A549 (cell line): ENCODE measurements at regions not wholly inside any gene's neighbourhood (a gene's known extent, or its start where the extent isn't known, plus 50 kb on each side); places are given as distances from the start of the nearest gene placed in this dataset.

Experiments
- ATAC-seq, 2 experiments: fragments of 200-7000 bp in 1 of 2; fragments of >200 bp in 1 of 2; cut with Nextera tagmentation in 1 of 2; cut with Tn5 transposase in 1 of 2; 3 replicates each; pipeline versions ENCODE4 v1.8.0 to v1.9.1; 2018 to 2020; ENCODE audit warnings: mild to moderate bottlenecking in 1 of 2, moderate library complexity in 1 of 2
- CTCF ChIA-PET: fragments of 300-600 bp; sonication (Branson Sonifier 250); formaldehyde crosslinking; extraction: SDS; loops from one replicate; lab custom pipeline; 2021; ENCODE audit warnings: antibody characterized with exemption, inconsistent platforms; lab: Yijun Ruan, JAX
- POLR2A ChIA-PET: fragments of 350-600 bp; formaldehyde crosslinking; extraction: SDS; loops from one replicate; lab custom pipeline; 2021; ENCODE audit warnings: antibody characterized with exemption, inconsistent platforms; lab: Yijun Ruan, JAX
- DNase-seq, 2 experiments: peaks; one replicate each; pipeline versions ENCODE4 v3.0.0 to v3.0.0-alpha.2; 2011 to 2016; ENCODE audit warnings: low read depth in 1 of 2, low spot score in 1 of 2
- FAIRE-seq: peaks from 2 replicates; lab custom pipeline; 2011; peaks lifted over from hg19 to GRCh38; lab: Jason Lieb, UNC
- H3K27ac ChIP-seq, 2 experiments: fragments of >200 bp; sonication (Bioruptor Twin); formaldehyde crosslinking; 3 replicates each; pipeline ENCODE4 v1.5.1; 2016 to 2017
- H3K4me1 ChIP-seq: fragments of >200 bp; sonication (Bioruptor Twin); formaldehyde crosslinking; 3 replicates; pipeline ENCODE4 v1.6.1; 2016
- H3K4me2 ChIP-seq: fragments of >200 bp; sonication (Bioruptor Twin); formaldehyde crosslinking; 3 replicates; pipeline ENCODE4 v1.6.1; 2016
- H3K4me3 ChIP-seq: fragments of >200 bp; sonication (Bioruptor Twin); formaldehyde crosslinking; 3 replicates; pipeline ENCODE4 v1.5.1; 2016
- H3K9me3 ChIP-seq: fragments of >200 bp; sonication (Bioruptor Twin); formaldehyde crosslinking; 3 replicates; pipeline ENCODE4 v1.6.1; 2016
- BHLHE40 ChIP-seq: IDR thresholded peaks from 2 replicates; pipeline ENCODE4 v1.6.1; 2012; ENCODE audit warnings: low read depth, low read length, inconsistent platforms
- EHMT2 ChIP-seq: fragments of 200-600 bp; sonication (generic); IDR thresholded peaks from 2 replicates; pipeline ENCODE4 v1.6.1; 2016; ENCODE audit warnings: antibody characterized with exemption, low read depth, mild to moderate bottlenecking, moderate library complexity
- EP300 ChIP-seq, 2 experiments: fragments of >200 bp; sonication (Bioruptor Twin); formaldehyde crosslinking; IDR thresholded peaks; 2 replicates in 1 of 2; 3 replicates in 1 of 2; pipeline ENCODE4 v1.6.1; 2016 to 2017
- FOSL2 ChIP-seq, 2 experiments: fragments of 450-650 bp in 1 of 2; fragments of >200 bp in 1 of 2; sonication (Bioruptor Twin) in 1 of 2; formaldehyde crosslinking; IDR thresholded peaks; 2 replicates each; pipeline versions ENCODE4 v1.5.0 to v1.6.1; 2016 to 2020; ENCODE audit warnings: mild to moderate bottlenecking in 1 of 2, moderate library complexity in 1 of 2
- GATA3 ChIP-seq: IDR thresholded peaks from 2 replicates; pipeline ENCODE4 v1.6.1; 2012; ENCODE audit warnings: borderline replicate concordance
- HEYL ChIP-seq: fragments of 250-450 bp; sonication (Bioruptor Pico); IDR thresholded peaks from 2 replicates; pipeline ENCODE4 v1.8.0; 2021; ENCODE audit warnings: mild to moderate bottlenecking, moderate library complexity
- HOXA7 ChIP-seq: fragments of 250-450 bp; sonication (Bioruptor Pico); IDR thresholded peaks from 2 replicates; pipeline ENCODE4 v1.5.0; 2020; ENCODE audit warnings: mild to moderate bottlenecking, moderate library complexity
- JUN ChIP-seq, 2 experiments: fragments of >200 bp; sonication (Bioruptor Twin); formaldehyde crosslinking; IDR thresholded peaks; 2 replicates in 1 of 2; 3 replicates in 1 of 2; pipeline ENCODE4 v1.6.1; 2016 to 2017
- KDM1A ChIP-seq: fragments of 200-600 bp; sonication (generic); IDR thresholded peaks from 2 replicates; pipeline ENCODE4 v1.6.1; 2016; ENCODE audit warnings: low read depth, mild to moderate bottlenecking
- KDM5A ChIP-seq: fragments of 200-600 bp; sonication (generic); IDR thresholded peaks from 2 replicates; pipeline ENCODE4 v1.6.1; 2016; ENCODE audit warnings: antibody characterized with exemption, mild to moderate bottlenecking
- MAZ ChIP-seq: fragments of 150-350 bp; IDR thresholded peaks from 2 replicates; pipeline ENCODE4 v1.6.1; 2014; ENCODE audit warnings: antibody characterized with exemption, low read depth, low read length, borderline replicate concordance
- NFE2L2 ChIP-seq: fragments of 150-350 bp; conservative IDR thresholded peaks from 2 replicates; pipeline ENCODE4 v1.6.1; 2014; ENCODE audit warnings: low read length
- PHF8 ChIP-seq: fragments of 200-600 bp; sonication (generic); IDR thresholded peaks from 2 replicates; pipeline ENCODE4 v1.6.1; 2016; ENCODE audit warnings: low read depth, mild to moderate bottlenecking, antibody characterized with exemption, moderate library complexity, borderline replicate concordance
- POLR2A ChIP-seq: IDR thresholded peaks from 2 replicates; pipeline ENCODE4 v1.6.1; 2012; ENCODE audit warnings: mild to moderate bottlenecking, low read length
- RCOR1 ChIP-seq: fragments of 150-350 bp; IDR thresholded peaks from 2 replicates; pipeline ENCODE4 v1.6.1; 2014; ENCODE audit warnings: antibody characterized with exemption, low read length, low read depth
- TP53 ChIP-seq: fragments of 250-450 bp; sonication (Bioruptor Pico); IDR thresholded peaks from 2 replicates; pipeline ENCODE4 v1.5.0; 2021; ENCODE audit warnings: mild to moderate bottlenecking, moderate library complexity
- ZNF302 ChIP-seq: fragments of 250-450 bp; sonication (Bioruptor Pico); IDR thresholded peaks from 2 replicates; pipeline ENCODE4 v1.9.0; 2021; ENCODE audit warnings: inconsistent platforms, mild to moderate bottlenecking, moderate library complexity
- ZSCAN20 ChIP-seq: fragments of 250-450 bp; sonication (Bioruptor Pico); IDR thresholded peaks from 2 replicates; pipeline ENCODE4 v1.8.0; 2022; ENCODE audit warnings: mild to moderate bottlenecking, moderate library complexity
- WGBS: methylation state at CpG from one replicate; pipeline ENCODE4 v1.1.6; 2017; ENCODE audit errors: missing lambda C conversion rate; 5-methylcytosine and 5-hydroxymethylcytosine counted together
- TF ChIP-seq, protein P1 (sequence below): fragments of 200-600 bp; sonication (generic); IDR thresholded peaks from 2 replicates; pipeline ENCODE4 v1.6.1; 2016; ENCODE audit warnings: antibody characterized with exemption, mild to moderate bottlenecking, moderate library complexity

DNA sequence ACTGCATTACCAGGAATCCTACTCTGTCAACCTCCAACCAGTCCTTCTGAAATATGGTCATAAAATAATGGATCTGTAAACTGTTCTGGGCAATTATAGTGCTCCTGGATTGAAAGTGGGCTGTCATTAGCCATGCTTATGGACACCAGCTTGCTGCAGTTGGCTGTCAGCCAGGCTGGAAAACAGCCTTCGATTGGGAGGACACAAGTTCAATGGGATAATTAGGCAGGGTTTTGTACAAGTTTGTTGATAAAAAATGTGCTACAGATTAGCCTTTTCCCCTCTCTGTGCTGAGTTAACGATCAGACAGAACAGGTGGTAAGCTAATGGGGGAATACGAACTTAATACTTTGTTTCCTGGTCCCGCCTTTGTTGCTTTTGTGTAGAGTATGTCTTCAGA, 413.9 kb downstream of the DUSP10 start:
- no peak for TF ChIP-seq ZNF302
- no peak for TF ChIP-seq EP300 (IDR thresholded peaks at IDR 0.05)
- TF ChIP-seq MAZ, result no peak
- TF ChIP-seq KDM1A, result no peak
- no peak for TF ChIP-seq NFE2L2
- no peak for TF ChIP-seq ZSCAN20
- no peak for TF ChIP-seq RCOR1
- TF ChIP-seq KDM5A, result no peak
- no peak for TF ChIP-seq GATA3
- TF ChIP-seq HEYL (CRISPR knock-in tag), result no peak
- TF ChIP-seq HOXA7 (CRISPR knock-in tag), result no peak
- TF ChIP-seq POLR2A, result no peak
- DNase-seq, result no peak

DNA sequence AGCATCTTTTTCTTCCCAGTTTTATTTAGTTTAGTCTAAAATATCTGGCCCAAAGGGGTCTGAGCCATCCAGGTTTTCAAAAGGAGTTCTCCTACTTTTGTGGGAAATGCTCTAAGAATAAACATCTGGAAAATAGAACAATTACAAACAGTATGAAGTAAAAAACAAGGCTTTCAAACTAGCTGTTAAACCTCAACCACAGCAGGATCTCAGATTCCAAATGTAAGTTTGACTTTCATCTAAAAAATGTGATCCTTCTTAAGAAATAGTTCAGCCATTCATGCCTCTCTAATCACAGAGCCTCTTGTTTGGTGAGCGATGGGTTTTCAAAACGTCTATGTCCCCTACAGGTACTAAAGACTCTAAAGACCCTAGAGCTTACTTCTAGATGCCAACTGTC, 413.5 kb downstream of the DUSP10 start:
- ChIA-PET CTCF (no interaction called here), POLR2A (no interaction called here)
- H3K4me3 ChIP-seq, result no peak overlapping the region
- DNase-seq (no peak), FAIRE-seq (no peak), ATAC-seq (no peak)
- no peak overlapping the region for H3K27ac ChIP-seq
- H3K4me2 ChIP-seq, result no peak overlapping the region
- no peaks in the 10 kb centered on the region for H3K4me1 ChIP-seq
- TF ChIP-seq TP53, result no peak
- TF ChIP-seq JUN (IDR thresholded peaks at IDR 0.05), result no peak
- 0 out of 3 replicates have a peak, but pooled peaks cover 9% of the 10 kb centered on the region for H3K9me3 ChIP-seq
- WGBS, result 63% methylated on average over 2 of the region's 2 CpGs

More for the DNA sequence above, 413.9 kb downstream of the DUSP10 start:
- 34% methylated on average over 4 of the region's 4 CpGs for WGBS
- FAIRE-seq, result no peak
- Histone ChIP-seq H3K4me1 (no peaks in the 10 kb centered on the region), H3K4me3 (no peak overlapping the region), H3K27ac (no peak overlapping the region), H3K9me3 (0 out of 3 replicates have a peak, but pooled peaks cover 9% of the 10 kb centered on the region), H3K4me2 (no peak overlapping the region)
- POLR2A ChIA-PET, result no interaction called here
- CTCF ChIA-PET, result no interaction called here
- no peak for ATAC-seq

DNA sequence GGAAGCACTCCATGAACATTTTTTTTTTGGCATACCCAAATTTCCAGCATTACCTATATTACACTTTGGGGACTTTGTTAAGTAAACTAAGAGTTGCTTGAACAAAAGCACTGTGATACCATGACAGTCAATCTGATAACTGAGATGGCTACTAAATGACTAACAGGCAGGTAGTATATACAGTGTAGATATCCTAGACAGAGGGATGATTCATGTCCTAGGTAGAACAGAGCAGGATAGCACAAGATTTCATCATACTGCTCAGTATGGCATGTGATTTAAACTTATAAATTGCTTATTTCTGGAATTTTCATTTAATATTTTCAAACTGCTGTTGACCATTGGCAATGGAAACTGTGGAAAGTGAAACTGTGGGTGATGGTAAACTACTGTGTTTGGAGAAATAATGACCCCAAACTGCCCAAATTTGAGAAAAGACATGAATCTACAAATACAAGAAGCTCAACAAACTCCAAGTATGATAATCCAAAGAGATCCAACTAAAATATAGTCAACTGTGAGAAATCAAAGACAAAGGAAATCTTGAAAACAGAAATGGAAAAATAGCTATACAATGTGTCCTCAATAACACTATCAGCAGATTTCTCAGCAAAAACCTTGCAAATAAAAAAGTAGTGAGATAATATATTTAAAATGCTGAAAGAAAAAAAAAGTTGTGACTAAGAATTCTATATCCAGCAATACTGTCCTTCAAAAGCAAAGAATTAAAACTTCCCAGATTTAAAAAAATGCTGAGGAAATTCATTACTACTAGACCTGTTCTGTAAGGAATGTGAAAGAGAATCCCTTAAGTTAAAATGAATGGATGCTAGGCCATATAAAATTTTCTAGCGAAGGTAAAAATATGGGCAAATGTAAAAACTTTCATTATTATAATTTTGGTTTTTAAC, 410.4 kb downstream of the DUSP10 start:
- no peak for ATAC-seq
- DNase-seq, result no peak

More for the DNA sequence above, 410.4 kb downstream of the DUSP10 start:
- WGBS, result 51% methylated on average over 1 of the region's 1 CpG
- Histone ChIP-seq H3K4me2 (no peak overlapping the region), H3K27ac (no peak overlapping the region), H3K9me3 (0 out of 3 replicates have a peak, but pooled peaks cover 9% of the 10 kb centered on the region), H3K4me3 (no peak overlapping the region), H3K4me1 (peaks cover 6% of the 10 kb centered on the region; the same call in 1 of the 3 replicates)
- TF ChIP-seq FOSL2 (IDR thresholded peaks at IDR 0.05), result no peak
- no peak for TF ChIP-seq FOSL2 (CRISPR knock-in tag; IDR thresholded peaks at IDR 0.05)
- TF ChIP-seq RCOR1, result no peak
- TF ChIP-seq EHMT2, result no peak
- no peak for TF ChIP-seq HEYL (CRISPR knock-in tag)
- TF ChIP-seq, protein P1, sequence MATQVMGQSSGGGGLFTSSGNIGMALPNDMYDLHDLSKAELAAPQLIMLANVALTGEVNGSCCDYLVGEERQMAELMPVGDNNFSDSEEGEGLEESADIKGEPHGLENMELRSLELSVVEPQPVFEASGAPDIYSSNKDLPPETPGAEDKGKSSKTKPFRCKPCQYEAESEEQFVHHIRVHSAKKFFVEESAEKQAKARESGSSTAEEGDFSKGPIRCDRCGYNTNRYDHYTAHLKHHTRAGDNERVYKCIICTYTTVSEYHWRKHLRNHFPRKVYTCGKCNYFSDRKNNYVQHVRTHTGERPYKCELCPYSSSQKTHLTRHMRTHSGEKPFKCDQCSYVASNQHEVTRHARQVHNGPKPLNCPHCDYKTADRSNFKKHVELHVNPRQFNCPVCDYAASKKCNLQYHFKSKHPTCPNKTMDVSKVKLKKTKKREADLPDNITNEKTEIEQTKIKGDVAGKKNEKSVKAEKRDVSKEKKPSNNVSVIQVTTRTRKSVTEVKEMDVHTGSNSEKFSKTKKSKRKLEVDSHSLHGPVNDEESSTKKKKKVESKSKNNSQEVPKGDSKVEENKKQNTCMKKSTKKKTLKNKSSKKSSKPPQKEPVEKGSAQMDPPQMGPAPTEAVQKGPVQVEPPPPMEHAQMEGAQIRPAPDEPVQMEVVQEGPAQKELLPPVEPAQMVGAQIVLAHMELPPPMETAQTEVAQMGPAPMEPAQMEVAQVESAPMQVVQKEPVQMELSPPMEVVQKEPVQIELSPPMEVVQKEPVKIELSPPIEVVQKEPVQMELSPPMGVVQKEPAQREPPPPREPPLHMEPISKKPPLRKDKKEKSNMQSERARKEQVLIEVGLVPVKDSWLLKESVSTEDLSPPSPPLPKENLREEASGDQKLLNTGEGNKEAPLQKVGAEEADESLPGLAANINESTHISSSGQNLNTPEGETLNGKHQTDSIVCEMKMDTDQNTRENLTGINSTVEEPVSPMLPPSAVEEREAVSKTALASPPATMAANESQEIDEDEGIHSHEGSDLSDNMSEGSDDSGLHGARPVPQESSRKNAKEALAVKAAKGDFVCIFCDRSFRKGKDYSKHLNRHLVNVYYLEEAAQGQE, result no peak
- TF ChIP-seq KDM5A, result no peak
- no peak for TF ChIP-seq BHLHE40
- no peak for TF ChIP-seq PHF8
- FAIRE-seq, result no peak
- CTCF ChIA-PET, result no interaction called here
- POLR2A ChIA-PET, result no interaction called here
